A673 (cell line): ENCODE measurements at regions not wholly inside any gene's neighbourhood (a gene's known extent, or its start where the extent isn't known, plus 50 kb on each side); places are given as distances from the start of the nearest gene placed in this dataset.
"Not testable (repeated sequence)": the region's sequence is repeated elsewhere in the genome, so short reads cannot be mapped to it uniquely, and the experiment has no call there.

ENCODE experiments used
- BruUV-seq: library from RNA; stranded (reverse); fragments of 400-500 nt; replicated peaks from 2 replicates; lab custom pipeline; 2021; lab: Mats Ljungman, UMichigan
- CTCF ChIA-PET: fragments of 300-600 bp; sonication (Branson Sonifier 250); formaldehyde crosslinking; loops from one replicate; lab custom pipeline; 2022; ENCODE audit warnings: antibody characterized with exemption; lab: Charles Lee
- POLR2A ChIA-PET: fragments of 300-600 bp; sonication (Branson Sonifier 250); formaldehyde crosslinking; loops from one replicate; lab custom pipeline; 2022; ENCODE audit warnings: antibody characterized with exemption; ENCODE audit not compliant: low non-redundant PET; lab: Charles Lee
- DNase-seq: peaks from one replicate; pipeline ENCODE4 v3.0.0-alpha.2; 2015; ENCODE audit warnings: low spot score
- H3K27ac ChIP-seq: fragments of 200-600 bp; sonication (generic); 2 replicates; pipeline ENCODE4 v1.5.1; 2016; ENCODE audit warnings: mixed run types, low read depth, mild to moderate bottlenecking, mixed read lengths, antibody characterized with exemption, low read length; ENCODE audit not compliant: poor library complexity, severe bottlenecking
- H3K27me3 ChIP-seq: fragments of 200-600 bp; sonication (generic); replicated peaks from 2 replicates; pipeline ENCODE4 v1.6.1; 2017; ENCODE audit warnings: mixed run types, low read depth, mild to moderate bottlenecking, mixed read lengths, antibody characterized with exemption, low read length; ENCODE audit not compliant: insufficient read depth, poor library complexity
- H3K36me3 ChIP-seq: fragments of 200-600 bp; sonication (generic); 2 replicates; pipeline ENCODE4 v1.6.1; 2016; ENCODE audit warnings: mixed run types, mild to moderate bottlenecking, mixed read lengths, antibody characterized with exemption, low read length; ENCODE audit not compliant: insufficient read depth, poor library complexity, severe bottlenecking
- H3K4me1 ChIP-seq: fragments of 200-600 bp; sonication (generic); 2 replicates; pipeline ENCODE4 v1.6.1; 2017; ENCODE audit warnings: mixed run types, mild to moderate bottlenecking, mixed read lengths, antibody characterized with exemption, low read length; ENCODE audit not compliant: insufficient read depth, poor library complexity, severe bottlenecking
- H3K4me3 ChIP-seq: fragments of 200-600 bp; sonication (generic); 2 replicates; pipeline ENCODE4 v1.5.1; 2016; ENCODE audit warnings: low read depth, mixed run types, mild to moderate bottlenecking, mixed read lengths, low read length; ENCODE audit not compliant: poor library complexity, severe bottlenecking
- H3K9me3 ChIP-seq: fragments of 200-600 bp; sonication (generic); 2 replicates; pipeline ENCODE4 v1.6.1; 2016; ENCODE audit warnings: mixed run types, low read depth, mild to moderate bottlenecking, mixed read lengths, antibody characterized with exemption, low read length; ENCODE audit not compliant: poor library complexity, severe bottlenecking
- EZH2 ChIP-seq: fragments of 200-600 bp; sonication (generic); IDR thresholded peaks from 2 replicates; pipeline ENCODE4 v1.6.1; 2017; ENCODE audit warnings: borderline replicate concordance, low read depth, mild to moderate bottlenecking, mixed read lengths, antibody characterized with exemption, low read length; ENCODE audit not compliant: poor library complexity, severe bottlenecking
- intact Hi-C: fragments of 100-400 bp; cut with micrococcal nuclease; formaldehyde crosslinking; loops from one replicate; pipeline ENCODE4 v1.10.0; 2022; ENCODE audit not compliant: unreplicated experiment
- TF ChIP-seq, protein P1 (sequence below): fragments of 300-800, 200-600 bp; sonication (generic); conservative IDR thresholded peaks from 2 replicates; pipeline ENCODE4 v1.5.1; 2017; ENCODE audit warnings: low read depth, mild to moderate bottlenecking, antibody characterized with exemption, low read length, moderate library complexity, mixed read lengths

DNA sequence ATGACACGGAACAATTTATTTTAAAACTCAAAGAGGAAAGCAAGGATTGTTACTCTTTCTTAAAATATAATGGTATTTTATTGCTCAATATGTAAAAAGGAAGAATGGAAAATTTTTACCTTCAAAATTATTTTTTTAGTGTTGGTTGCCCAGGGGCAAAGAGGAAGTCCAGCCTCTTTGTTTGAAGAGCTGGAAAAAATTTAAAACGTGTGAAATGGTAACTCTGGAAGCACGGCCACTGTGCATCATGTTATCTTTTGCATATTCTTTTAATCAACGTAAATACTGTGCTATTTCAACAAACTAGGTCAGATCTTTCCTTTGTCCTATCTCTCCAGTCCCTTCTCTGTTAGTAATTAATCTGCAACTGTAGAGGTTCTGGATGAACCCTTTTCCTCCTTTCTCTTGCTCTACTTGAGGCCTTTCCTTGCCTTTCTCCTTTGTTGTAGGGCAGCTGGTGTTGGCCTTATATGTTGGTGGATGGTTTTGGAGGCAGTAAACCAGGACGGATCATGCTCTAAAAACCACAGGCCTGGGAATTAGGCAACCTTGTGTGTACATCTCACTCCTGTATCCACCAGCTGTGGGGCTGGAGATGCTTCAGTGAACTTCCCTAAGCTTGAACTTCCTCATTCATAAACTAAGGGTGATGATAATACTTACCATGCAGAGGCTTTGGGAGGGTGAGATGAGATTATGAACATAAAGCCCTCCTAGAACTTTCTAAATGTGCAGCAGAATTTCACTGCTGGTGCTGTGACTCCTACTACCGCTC lies 143.3 kb downstream of the PRL start:
- Histone ChIP-seq H3K4me3 (no peak overlapping the region), H3K9me3 (no peaks in the 10 kb centered on the region), H3K4me1 (peaks cover 2% of the 10 kb centered on the region), H3K27me3 (no peaks in the 10 kb centered on the region), H3K36me3 (no peaks in the 10 kb centered on the region), H3K27ac (no peak overlapping the region)
- CTCF ChIA-PET = no interaction called here
- TF ChIP-seq EZH2 = no peak
- no TSS peak for BruUV-seq
- intact Hi-C loops = no loop called here
- POLR2A ChIA-PET = no interaction called here
- DNase-seq = no peak

DNA sequence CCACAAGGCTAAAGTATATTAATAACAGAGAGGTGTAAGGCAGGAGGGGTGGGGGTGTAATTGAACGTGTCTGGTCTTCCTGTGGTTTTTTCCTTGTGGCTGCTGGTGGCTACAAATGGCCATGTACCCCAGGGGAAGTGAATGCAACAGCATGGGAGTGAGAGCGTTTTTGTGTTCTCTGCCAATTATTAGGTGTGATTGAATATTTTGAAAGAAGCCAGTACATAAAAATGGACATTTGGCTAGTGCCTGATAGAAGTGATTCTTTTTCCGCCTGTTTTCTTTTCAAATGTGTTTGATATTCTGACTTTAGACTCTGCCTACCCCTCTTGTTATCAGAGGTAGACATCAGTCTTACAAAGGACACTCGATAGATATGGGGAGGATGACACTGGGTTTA lies 141.3 kb downstream of the PRL start:
- Histone ChIP-seq H3K9me3 (no peaks in the 10 kb centered on the region), H3K4me3 (no peak overlapping the region), H3K36me3 (no peaks in the 10 kb centered on the region), H3K27ac (no peak overlapping the region), H3K4me1 (no peaks in the 10 kb centered on the region), H3K27me3 (no peaks in the 10 kb centered on the region)
- intact Hi-C loops = no loop called here
- DNase-seq = no peak
- ChIA-PET POLR2A (no interaction called here), CTCF (no interaction called here)
- no peak for TF ChIP-seq EZH2
- TF ChIP-seq, protein P1, sequence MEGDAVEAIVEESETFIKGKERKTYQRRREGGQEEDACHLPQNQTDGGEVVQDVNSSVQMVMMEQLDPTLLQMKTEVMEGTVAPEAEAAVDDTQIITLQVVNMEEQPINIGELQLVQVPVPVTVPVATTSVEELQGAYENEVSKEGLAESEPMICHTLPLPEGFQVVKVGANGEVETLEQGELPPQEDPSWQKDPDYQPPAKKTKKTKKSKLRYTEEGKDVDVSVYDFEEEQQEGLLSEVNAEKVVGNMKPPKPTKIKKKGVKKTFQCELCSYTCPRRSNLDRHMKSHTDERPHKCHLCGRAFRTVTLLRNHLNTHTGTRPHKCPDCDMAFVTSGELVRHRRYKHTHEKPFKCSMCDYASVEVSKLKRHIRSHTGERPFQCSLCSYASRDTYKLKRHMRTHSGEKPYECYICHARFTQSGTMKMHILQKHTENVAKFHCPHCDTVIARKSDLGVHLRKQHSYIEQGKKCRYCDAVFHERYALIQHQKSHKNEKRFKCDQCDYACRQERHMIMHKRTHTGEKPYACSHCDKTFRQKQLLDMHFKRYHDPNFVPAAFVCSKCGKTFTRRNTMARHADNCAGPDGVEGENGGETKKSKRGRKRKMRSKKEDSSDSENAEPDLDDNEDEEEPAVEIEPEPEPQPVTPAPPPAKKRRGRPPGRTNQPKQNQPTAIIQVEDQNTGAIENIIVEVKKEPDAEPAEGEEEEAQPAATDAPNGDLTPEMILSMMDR = no peak
- BruUV-seq = no TSS peak

GRCh38 chr6:22157233-22157632 lies 139.6 kb downstream of the PRL start:
- intact Hi-C loops = no loop called here
- ChIA-PET POLR2A (no interaction called here), CTCF (no interaction called here)
- DNase-seq = no peak
- Histone ChIP-seq H3K27ac (no peak overlapping the region), H3K4me3 (no peak overlapping the region), H3K27me3 (no peaks in the 10 kb centered on the region), H3K36me3 (no peaks in the 10 kb centered on the region), H3K4me1 (no peaks in the 10 kb centered on the region), H3K9me3 (no peaks in the 10 kb centered on the region)
- no TSS peak for BruUV-seq
- TF ChIP-seq EZH2 = no peak
- TF ChIP-seq, protein P1 = no peak

- intact Hi-C loops = no loop called here
- TF ChIP-seq, protein P1 = no peak
- TF ChIP-seq EZH2 = no peak
- H3K4me3 ChIP-seq = no peak overlapping the region
- no peaks in the 10 kb centered on the region for H3K4me1 ChIP-seq
- ChIA-PET POLR2A (no interaction called here), CTCF (no interaction called here)
- no peaks in the 10 kb centered on the region for H3K27me3 ChIP-seq
- H3K9me3 ChIP-seq = no peaks in the 10 kb centered on the region
- BruUV-seq = no TSS peak
- no peak overlapping the region for H3K27ac ChIP-seq
- DNase-seq = peak; percentile 12
- no peaks in the 10 kb centered on the region for H3K36me3 ChIP-seq
These were observed 132.6 kb downstream of the PRL start for GRCh38 chr6:22164236-22164635.

GRCh38 chr6:22171006-22171405 lies 125.8 kb downstream of the PRL start:
- BruUV-seq, DNase-seq, POLR2A ChIA-PET, H3K27ac ChIP-seq, CTCF ChIA-PET, intact Hi-C loops, H3K36me3 ChIP-seq, H3K4me1 ChIP-seq, H3K4me3 ChIP-seq, H3K27me3 ChIP-seq: not testable (repeated sequence)
- H3K9me3 ChIP-seq = peaks cover 13% of the 10 kb centered on the region
